GM23338 (cell line): ENCODE measurements at regions not wholly inside any gene's neighbourhood (a gene's known extent, or its start where the extent isn't known, plus 50 kb on each side); places are given as distances from the start of the nearest gene placed in this dataset.

Experiments used
- ATAC-seq: fragments of 200-7000 bp; cut with Tn5 transposase; 3 replicates; pipeline ENCODE4 v1.9.1; 2020
- DNase-seq: peaks from one replicate; pipeline ENCODE4 v3.0.0-alpha.2; 2015; ENCODE audit warnings: low spot score
- H2AFZ ChIP-seq: fragments of 200-600 bp; sonication (generic); 2 replicates; pipeline ENCODE4 v1.8.0; 2016; ENCODE audit warnings: antibody characterized with exemption, mild to moderate bottlenecking, moderate library complexity
- H3F3A ChIP-seq: fragments of 200-600 bp; sonication (generic); replicated peaks from 2 replicates; pipeline ENCODE4 v1.8.0; 2017; ENCODE audit warnings: antibody characterized with exemption, mixed run types, low read depth
- H3K27ac ChIP-seq: fragments of 200-600 bp; sonication (generic); 2 replicates; pipeline ENCODE4 v1.6.1; 2016; ENCODE audit warnings: low read depth
- H3K27me3 ChIP-seq: fragments of 200-600 bp; sonication (generic); 2 replicates; pipeline ENCODE4 v1.8.0; 2016; ENCODE audit warnings: mild to moderate bottlenecking, mixed run types, moderate library complexity; ENCODE audit not compliant: insufficient read depth
- H3K36me3 ChIP-seq: fragments of 200-600 bp; sonication (generic); 2 replicates; pipeline ENCODE4 v1.8.0; 2016; ENCODE audit warnings: mild to moderate bottlenecking; ENCODE audit not compliant: insufficient read depth
- H3K4me1 ChIP-seq: fragments of 200-600 bp; sonication (generic); 2 replicates; pipeline ENCODE4 v1.8.0; 2016; ENCODE audit warnings: mild to moderate bottlenecking, moderate library complexity; ENCODE audit not compliant: insufficient read depth
- H3K4me2 ChIP-seq: fragments of 200-600 bp; sonication (generic); 2 replicates; pipeline ENCODE4 v1.7.1; 2017; ENCODE audit warnings: mixed run types
- H3K4me3 ChIP-seq: fragments of 200-600 bp; sonication (generic); 2 replicates; pipeline ENCODE4 v1.6.1; 2016; ENCODE audit warnings: mixed run types
- H3K79me2 ChIP-seq: fragments of 200-600 bp; sonication (generic); replicated peaks from 2 replicates; pipeline ENCODE4 v1.8.0; 2017; ENCODE audit warnings: mild to moderate bottlenecking; ENCODE audit not compliant: insufficient read depth
- H3K9me2 ChIP-seq: fragments of 200-600 bp; sonication (generic); 2 replicates; pipeline ENCODE4 v1.8.0; 2017; ENCODE audit not compliant: insufficient read depth
- H4K20me1 ChIP-seq: fragments of 200-600 bp; sonication (generic); replicated peaks from 2 replicates; pipeline ENCODE4 v1.8.0; 2017; ENCODE audit warnings: mild to moderate bottlenecking; ENCODE audit not compliant: insufficient read depth
- H3K27ac Mint-ChIP-seq: 2 replicates; pipeline ENCODE4 v1.8.0; 2020; ENCODE audit warnings: inconsistent platforms, mild to moderate bottlenecking, moderate library complexity, mixed read lengths
- H3K27me3 Mint-ChIP-seq: 3 replicates; pipeline ENCODE4 v1.8.0; 2022; ENCODE audit warnings: low read depth, mild to moderate bottlenecking, moderate library complexity, mixed read lengths, inconsistent platforms; ENCODE audit not compliant: insufficient read depth, poor library complexity
- H3K36me3 Mint-ChIP-seq: 3 replicates; pipeline ENCODE4 v1.8.0; 2021; ENCODE audit warnings: low read depth, mild to moderate bottlenecking, inconsistent platforms, moderate library complexity, mixed read lengths
- H3K4me1 Mint-ChIP-seq: 3 replicates; pipeline ENCODE4 v1.8.0; 2020; ENCODE audit warnings: mild to moderate bottlenecking, inconsistent platforms, mixed read lengths
- H3K4me3 Mint-ChIP-seq: 3 replicates; pipeline ENCODE4 v1.8.0; 2021; ENCODE audit warnings: moderate library complexity, mild to moderate bottlenecking, inconsistent platforms, mixed read lengths
- H3K9me3 Mint-ChIP-seq: 3 replicates; pipeline ENCODE4 v1.8.0; 2020; ENCODE audit warnings: moderate library complexity, mild to moderate bottlenecking, inconsistent platforms, mixed read lengths
- CREB1 ChIP-seq: fragments of 250-450 bp; sonication (Bioruptor Pico); IDR thresholded peaks from 2 replicates; pipeline ENCODE4 v1.5.0; 2020; ENCODE audit warnings: low read depth, mild to moderate bottlenecking, moderate library complexity
- EZH2 ChIP-seq: fragments of 200-600 bp; sonication (generic); IDR thresholded peaks from one replicate; pipeline ENCODE4 v1.8.0; 2017; ENCODE audit warnings: antibody characterized with exemption, mild to moderate bottlenecking, low read depth; ENCODE audit not compliant: unreplicated experiment
- EZH2phosphoT487 ChIP-seq: fragments of 200-600 bp; sonication (generic); IDR thresholded peaks from one replicate; pipeline ENCODE4 v1.8.1; 2018; ENCODE audit warnings: antibody characterized with exemption; ENCODE audit not compliant: unreplicated experiment
- JUNB ChIP-seq: IDR thresholded peaks from one replicate; pipeline ENCODE4 v1.6.1; 2016; ENCODE audit warnings: antibody characterized with exemption; ENCODE audit not compliant: unreplicated experiment
- NANOG ChIP-seq: IDR thresholded peaks from 2 replicates; pipeline ENCODE4 v1.6.1; 2016; ENCODE audit warnings: antibody characterized with exemption, borderline replicate concordance
- POLR2AphosphoS5 ChIP-seq: IDR thresholded peaks from 2 replicates; pipeline ENCODE4 v1.6.1; 2016; ENCODE audit warnings: antibody characterized with exemption, low read depth
- STAT1 ChIP-seq: IDR thresholded peaks from one replicate; pipeline ENCODE4 v1.6.1; 2016; ENCODE audit warnings: antibody characterized with exemption; ENCODE audit not compliant: unreplicated experiment
- ZNF114 ChIP-seq: fragments of 250-450 bp; sonication (Bioruptor Pico); IDR thresholded peaks from 2 replicates; pipeline ENCODE4 v1.5.0; 2020; ENCODE audit warnings: mild to moderate bottlenecking, moderate library complexity
- ZNF331 ChIP-seq: fragments of 250-450 bp; sonication (Bioruptor Pico); IDR thresholded peaks from 2 replicates; pipeline ENCODE4 v1.5.0; 2020; ENCODE audit warnings: low read depth, mild to moderate bottlenecking, moderate library complexity
- TF ChIP-seq, protein P1 (sequence below): IDR thresholded peaks from 2 replicates; pipeline ENCODE4 v1.6.1; 2016; ENCODE audit warnings: antibody characterized with exemption
- TF ChIP-seq, protein P2 (sequence below): fragments of 250-450 bp; sonication (Bioruptor Pico); IDR thresholded peaks from 2 replicates; pipeline ENCODE4 v1.5.0; 2020; ENCODE audit warnings: mild to moderate bottlenecking, moderate library complexity
- TF ChIP-seq, protein P3 (sequence below), 2 experiments: fragments of 200-600 bp in 1 of 2; sonication (generic) in 1 of 2; conservative IDR thresholded peaks; 2 replicates each; pipeline versions ENCODE4 v1.5.1 to v1.6.1; 2016 to 2017; ENCODE audit warnings: antibody characterized with exemption in 2 of 2, low read depth in 2 of 2, mild to moderate bottlenecking in 2 of 2, moderate library complexity in 1 of 2
- TF ChIP-seq, protein P4 (sequence below): IDR thresholded peaks from one replicate; pipeline ENCODE4 v1.6.1; 2018; ENCODE audit warnings: antibody characterized with exemption; ENCODE audit not compliant: unreplicated experiment

DNA sequence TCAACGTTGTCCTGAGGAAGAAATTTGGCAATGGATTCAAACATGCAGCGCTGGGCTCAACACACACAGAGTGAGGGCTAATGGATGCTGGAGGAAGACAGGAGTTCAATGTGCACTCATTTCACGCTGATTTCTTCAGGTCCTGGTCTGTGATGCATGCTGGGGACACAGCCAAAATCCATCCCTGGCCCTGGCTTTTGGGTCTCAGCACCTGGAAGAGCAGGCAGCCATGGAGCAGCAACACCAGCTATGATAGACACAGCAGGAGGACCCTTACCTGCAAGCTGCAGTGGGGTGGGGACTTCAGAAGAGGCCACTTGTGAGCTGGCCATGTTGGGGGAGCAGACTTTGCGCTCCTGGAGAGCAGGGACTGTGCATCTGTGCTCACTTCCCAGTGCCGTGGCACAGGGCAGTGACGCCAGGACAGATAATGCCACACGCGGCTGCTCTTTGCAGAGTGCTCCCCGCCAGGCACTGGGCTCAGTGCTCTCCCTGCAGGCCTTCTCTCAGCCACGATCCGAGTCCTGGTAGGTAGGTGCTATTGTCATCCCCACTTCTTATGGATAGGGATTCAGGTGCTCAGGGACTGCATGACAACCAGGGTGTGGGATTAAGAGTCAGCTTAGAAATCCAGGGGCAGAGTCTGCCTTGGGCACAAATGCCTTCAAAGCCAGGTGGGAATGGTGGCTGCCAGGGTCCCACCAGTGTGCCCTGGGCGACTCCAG is 138.8 kb upstream of the UNC5B start:
- H3K79me2 ChIP-seq = no peaks in the 10 kb centered on the region
- H3K4me3 Mint-ChIP-seq = no peak overlapping the region
- no peaks in the 10 kb centered on the region for H3K9me2 ChIP-seq
- no peaks in the 10 kb centered on the region; the same call in 2 of the 3 replicates for H3K36me3 Mint-ChIP-seq
- ATAC-seq (no peak), DNase-seq (no peak)
- no peaks in the 10 kb centered on the region for H3F3A ChIP-seq
- H3K4me1 ChIP-seq = no peaks in the 10 kb centered on the region
- H3K27ac Mint-ChIP-seq = no peak overlapping the region
- peaks cover 29% of the 10 kb centered on the region for H3K4me1 Mint-ChIP-seq
- H2AFZ ChIP-seq = no peak overlapping the region
- no peak overlapping the region for H3K27ac ChIP-seq
- H3K27me3 Mint-ChIP-seq = peaks cover 8% of the 10 kb centered on the region
- no peaks in the 10 kb centered on the region; the same call in 2 of the 3 replicates for H3K9me3 Mint-ChIP-seq
- H4K20me1 ChIP-seq = no peaks in the 10 kb centered on the region
- no peaks in the 10 kb centered on the region for H3K27me3 ChIP-seq
- no peaks in the 10 kb centered on the region for H3K36me3 ChIP-seq
- H3K4me3 ChIP-seq = no peak overlapping the region
- no peak for TF ChIP-seq ZNF114 (CRISPR knock-in tag)
- no peak for TF ChIP-seq NANOG
- no peak for TF ChIP-seq EZH2
- TF ChIP-seq, protein P1, sequence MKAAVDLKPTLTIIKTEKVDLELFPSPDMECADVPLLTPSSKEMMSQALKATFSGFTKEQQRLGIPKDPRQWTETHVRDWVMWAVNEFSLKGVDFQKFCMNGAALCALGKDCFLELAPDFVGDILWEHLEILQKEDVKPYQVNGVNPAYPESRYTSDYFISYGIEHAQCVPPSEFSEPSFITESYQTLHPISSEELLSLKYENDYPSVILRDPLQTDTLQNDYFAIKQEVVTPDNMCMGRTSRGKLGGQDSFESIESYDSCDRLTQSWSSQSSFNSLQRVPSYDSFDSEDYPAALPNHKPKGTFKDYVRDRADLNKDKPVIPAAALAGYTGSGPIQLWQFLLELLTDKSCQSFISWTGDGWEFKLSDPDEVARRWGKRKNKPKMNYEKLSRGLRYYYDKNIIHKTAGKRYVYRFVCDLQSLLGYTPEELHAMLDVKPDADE = no peak
- TF ChIP-seq POLR2AphosphoS5 = no peak
- TF ChIP-seq EZH2phosphoT487 = no peak
- no peak for TF ChIP-seq JUNB
- no peak for TF ChIP-seq CREB1 (CRISPR knock-in tag)
- TF ChIP-seq STAT1 = no peak
- TF ChIP-seq, protein P2, sequence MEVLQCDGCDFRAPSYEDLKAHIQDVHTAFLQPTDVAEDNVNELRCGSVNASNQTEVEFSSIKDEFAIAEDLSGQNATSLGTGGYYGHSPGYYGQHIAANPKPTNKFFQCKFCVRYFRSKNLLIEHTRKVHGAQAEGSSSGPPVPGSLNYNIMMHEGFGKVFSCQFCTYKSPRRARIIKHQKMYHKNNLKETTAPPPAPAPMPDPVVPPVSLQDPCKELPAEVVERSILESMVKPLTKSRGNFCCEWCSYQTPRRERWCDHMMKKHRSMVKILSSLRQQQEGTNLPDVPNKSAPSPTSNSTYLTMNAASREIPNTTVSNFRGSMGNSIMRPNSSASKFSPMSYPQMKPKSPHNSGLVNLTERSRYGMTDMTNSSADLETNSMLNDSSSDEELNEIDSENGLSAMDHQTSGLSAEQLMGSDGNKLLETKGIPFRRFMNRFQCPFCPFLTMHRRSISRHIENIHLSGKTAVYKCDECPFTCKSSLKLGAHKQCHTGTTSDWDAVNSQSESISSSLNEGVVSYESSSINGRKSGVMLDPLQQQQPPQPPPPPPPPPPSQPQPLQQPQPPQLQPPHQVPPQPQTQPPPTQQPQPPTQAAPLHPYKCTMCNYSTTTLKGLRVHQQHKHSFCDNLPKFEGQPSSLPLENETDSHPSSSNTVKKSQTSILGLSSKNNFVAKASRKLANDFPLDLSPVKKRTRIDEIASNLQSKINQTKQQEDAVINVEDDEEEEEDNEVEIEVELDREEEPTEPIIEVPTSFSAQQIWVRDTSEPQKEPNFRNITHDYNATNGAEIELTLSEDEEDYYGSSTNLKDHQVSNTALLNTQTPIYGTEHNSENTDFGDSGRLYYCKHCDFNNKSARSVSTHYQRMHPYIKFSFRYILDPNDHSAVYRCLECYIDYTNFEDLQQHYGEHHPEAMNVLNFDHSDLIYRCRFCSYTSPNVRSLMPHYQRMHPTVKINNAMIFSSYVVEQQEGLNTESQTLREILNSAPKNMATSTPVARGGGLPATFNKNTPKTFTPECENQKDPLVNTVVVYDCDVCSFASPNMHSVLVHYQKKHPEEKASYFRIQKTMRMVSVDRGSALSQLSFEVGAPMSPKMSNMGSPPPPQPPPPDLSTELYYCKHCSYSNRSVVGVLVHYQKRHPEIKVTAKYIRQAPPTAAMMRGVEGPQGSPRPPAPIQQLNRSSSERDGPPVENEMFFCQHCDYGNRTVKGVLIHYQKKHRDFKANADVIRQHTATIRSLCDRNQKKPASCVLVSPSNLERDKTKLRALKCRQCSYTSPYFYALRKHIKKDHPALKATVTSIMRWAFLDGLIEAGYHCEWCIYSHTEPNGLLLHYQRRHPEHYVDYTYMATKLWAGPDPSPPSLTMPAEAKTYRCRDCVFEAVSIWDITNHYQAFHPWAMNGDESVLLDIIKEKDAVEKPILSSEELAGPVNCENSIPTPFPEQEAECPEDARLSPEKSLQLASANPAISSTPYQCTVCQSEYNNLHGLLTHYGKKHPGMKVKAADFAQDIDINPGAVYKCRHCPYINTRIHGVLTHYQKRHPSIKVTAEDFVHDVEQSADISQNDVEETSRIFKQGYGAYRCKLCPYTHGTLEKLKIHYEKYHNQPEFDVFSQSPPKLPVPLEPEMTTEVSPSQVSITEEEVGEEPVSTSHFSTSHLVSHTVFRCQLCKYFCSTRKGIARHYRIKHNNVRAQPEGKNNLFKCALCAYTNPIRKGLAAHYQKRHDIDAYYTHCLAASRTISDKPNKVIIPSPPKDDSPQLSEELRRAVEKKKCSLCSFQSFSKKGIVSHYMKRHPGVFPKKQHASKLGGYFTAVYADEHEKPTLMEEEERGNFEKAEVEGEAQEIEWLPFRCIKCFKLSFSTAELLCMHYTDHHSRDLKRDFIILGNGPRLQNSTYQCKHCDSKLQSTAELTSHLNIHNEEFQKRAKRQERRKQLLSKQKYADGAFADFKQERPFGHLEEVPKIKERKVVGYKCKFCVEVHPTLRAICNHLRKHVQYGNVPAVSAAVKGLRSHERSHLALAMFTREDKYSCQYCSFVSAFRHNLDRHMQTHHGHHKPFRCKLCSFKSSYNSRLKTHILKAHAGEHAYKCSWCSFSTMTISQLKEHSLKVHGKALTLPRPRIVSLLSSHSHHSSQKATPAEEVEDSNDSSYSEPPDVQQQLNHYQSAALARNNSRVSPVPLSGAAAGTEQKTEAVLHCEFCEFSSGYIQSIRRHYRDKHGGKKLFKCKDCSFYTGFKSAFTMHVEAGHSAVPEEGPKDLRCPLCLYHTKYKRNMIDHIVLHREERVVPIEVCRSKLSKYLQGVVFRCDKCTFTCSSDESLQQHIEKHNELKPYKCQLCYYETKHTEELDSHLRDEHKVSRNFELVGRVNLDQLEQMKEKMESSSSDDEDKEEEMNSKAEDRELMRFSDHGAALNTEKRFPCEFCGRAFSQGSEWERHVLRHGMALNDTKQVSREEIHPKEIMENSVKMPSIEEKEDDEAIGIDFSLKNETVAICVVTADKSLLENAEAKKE (CRISPR knock-in tag) = no peak
- TF ChIP-seq, protein P3, sequence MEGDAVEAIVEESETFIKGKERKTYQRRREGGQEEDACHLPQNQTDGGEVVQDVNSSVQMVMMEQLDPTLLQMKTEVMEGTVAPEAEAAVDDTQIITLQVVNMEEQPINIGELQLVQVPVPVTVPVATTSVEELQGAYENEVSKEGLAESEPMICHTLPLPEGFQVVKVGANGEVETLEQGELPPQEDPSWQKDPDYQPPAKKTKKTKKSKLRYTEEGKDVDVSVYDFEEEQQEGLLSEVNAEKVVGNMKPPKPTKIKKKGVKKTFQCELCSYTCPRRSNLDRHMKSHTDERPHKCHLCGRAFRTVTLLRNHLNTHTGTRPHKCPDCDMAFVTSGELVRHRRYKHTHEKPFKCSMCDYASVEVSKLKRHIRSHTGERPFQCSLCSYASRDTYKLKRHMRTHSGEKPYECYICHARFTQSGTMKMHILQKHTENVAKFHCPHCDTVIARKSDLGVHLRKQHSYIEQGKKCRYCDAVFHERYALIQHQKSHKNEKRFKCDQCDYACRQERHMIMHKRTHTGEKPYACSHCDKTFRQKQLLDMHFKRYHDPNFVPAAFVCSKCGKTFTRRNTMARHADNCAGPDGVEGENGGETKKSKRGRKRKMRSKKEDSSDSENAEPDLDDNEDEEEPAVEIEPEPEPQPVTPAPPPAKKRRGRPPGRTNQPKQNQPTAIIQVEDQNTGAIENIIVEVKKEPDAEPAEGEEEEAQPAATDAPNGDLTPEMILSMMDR (conservative IDR thresholded peaks at IDR 0.05; ENCODE audit: low read depth in 2 of 2) = no peak
- TF ChIP-seq, protein P4, sequence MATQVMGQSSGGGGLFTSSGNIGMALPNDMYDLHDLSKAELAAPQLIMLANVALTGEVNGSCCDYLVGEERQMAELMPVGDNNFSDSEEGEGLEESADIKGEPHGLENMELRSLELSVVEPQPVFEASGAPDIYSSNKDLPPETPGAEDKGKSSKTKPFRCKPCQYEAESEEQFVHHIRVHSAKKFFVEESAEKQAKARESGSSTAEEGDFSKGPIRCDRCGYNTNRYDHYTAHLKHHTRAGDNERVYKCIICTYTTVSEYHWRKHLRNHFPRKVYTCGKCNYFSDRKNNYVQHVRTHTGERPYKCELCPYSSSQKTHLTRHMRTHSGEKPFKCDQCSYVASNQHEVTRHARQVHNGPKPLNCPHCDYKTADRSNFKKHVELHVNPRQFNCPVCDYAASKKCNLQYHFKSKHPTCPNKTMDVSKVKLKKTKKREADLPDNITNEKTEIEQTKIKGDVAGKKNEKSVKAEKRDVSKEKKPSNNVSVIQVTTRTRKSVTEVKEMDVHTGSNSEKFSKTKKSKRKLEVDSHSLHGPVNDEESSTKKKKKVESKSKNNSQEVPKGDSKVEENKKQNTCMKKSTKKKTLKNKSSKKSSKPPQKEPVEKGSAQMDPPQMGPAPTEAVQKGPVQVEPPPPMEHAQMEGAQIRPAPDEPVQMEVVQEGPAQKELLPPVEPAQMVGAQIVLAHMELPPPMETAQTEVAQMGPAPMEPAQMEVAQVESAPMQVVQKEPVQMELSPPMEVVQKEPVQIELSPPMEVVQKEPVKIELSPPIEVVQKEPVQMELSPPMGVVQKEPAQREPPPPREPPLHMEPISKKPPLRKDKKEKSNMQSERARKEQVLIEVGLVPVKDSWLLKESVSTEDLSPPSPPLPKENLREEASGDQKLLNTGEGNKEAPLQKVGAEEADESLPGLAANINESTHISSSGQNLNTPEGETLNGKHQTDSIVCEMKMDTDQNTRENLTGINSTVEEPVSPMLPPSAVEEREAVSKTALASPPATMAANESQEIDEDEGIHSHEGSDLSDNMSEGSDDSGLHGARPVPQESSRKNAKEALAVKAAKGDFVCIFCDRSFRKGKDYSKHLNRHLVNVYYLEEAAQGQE = no peak
- no peak for TF ChIP-seq ZNF331 (CRISPR knock-in tag)
- no peak overlapping the region for H3K4me2 ChIP-seq
